ENCODE measurements at regions not wholly inside any gene's neighbourhood (a gene's known extent, or its start where the extent isn't known, plus 50 kb on each side); places are given as distances from the start of the nearest gene placed in this dataset.

- TF ChIP-seq CTCF (IDR thresholded peaks at IDR 0.05; ENCODE audit: insufficient read depth, low read depth, low read length) (no peak), EZH2 (IDR thresholded peaks at IDR 0.05; ENCODE audit: insufficient read depth, low read length) (no peak)
Observed at GRCh38 chr13:112140366-112140765, 73.4 kb downstream of the SOX1 start.

All from astrocyte (in vitro differentiated cells and primary cell).